HCT116 (cell line): ENCODE measurements at regions not wholly inside any gene's neighbourhood (a gene's known extent, or its start where the extent isn't known, plus 50 kb on each side); places are given as distances from the start of the nearest gene placed in this dataset.

Source experiments
- ATAC-seq: fragments of 200-7000 bp; cut with Tn5 transposase; 2 replicates; pipeline ENCODE4 v1.9.1; 2020; ENCODE audit warnings: mild to moderate bottlenecking, moderate library complexity
- BruUV-seq: library from RNA; stranded (reverse); fragments of 400-500 nt; replicated peaks from 2 replicates; lab custom pipeline; 2021; lab: Mats Ljungman, UMichigan
- CTCF ChIA-PET: fragments of 300-600 bp; sonication (Branson Sonifier 250); formaldehyde crosslinking; loops from one replicate; lab custom pipeline; 2021; ENCODE audit warnings: antibody characterized with exemption; lab: Charles Lee
- POLR2A ChIA-PET: fragments of 300-600, 350-600 bp; sonication (Branson Sonifier 250); formaldehyde crosslinking; loops from one replicate; lab custom pipeline; 2021; ENCODE audit warnings: antibody characterized with exemption; lab: Charles Lee
- RAD21 ChIA-PET, 2 experiments: fragments of 300-600 bp; sonication (Branson Sonifier 250); formaldehyde crosslinking; loops; one replicate each; lab custom pipeline; 2023; ENCODE audit warnings: low total read pairs in 2 of 2; ENCODE audit not compliant: uncharacterized antibody in 2 of 2, unreplicated experiment in 2 of 2, low non-redundant PET in 1 of 2; lab: Charles Lee
- DNase-seq: peaks from one replicate; pipeline ENCODE4 v3.0.0-alpha.2; 2010; ENCODE audit warnings: low read depth, low spot score
- H2AFZ ChIP-seq: fragments of 200-600 bp; shearing (Covaris generic), sonication (generic); 2 replicates; pipeline ENCODE4 v1.6.1; 2017; ENCODE audit warnings: low read depth, mixed run types, mixed read lengths, antibody characterized with exemption, low read length; ENCODE audit not compliant: poor library complexity, severe bottlenecking
- H3K27ac ChIP-seq: 2 replicates; pipeline ENCODE4 v1.5.1; 2012; ENCODE audit warnings: low read depth, low read length
- H3K27me3 ChIP-seq: fragments of 200-600 bp; sonication (generic); 2 replicates; pipeline ENCODE4 v1.6.1; 2016; ENCODE audit warnings: mixed run types, low read length, mixed read lengths; ENCODE audit not compliant: insufficient read depth
- H3K36me3 ChIP-seq, 2 experiments: fragments of 200-500 bp in 1 of 2; fragments of 200-600 bp in 1 of 2; sonication (Bioruptor generic) in 1 of 2; sonication (generic) in 1 of 2; 2 replicates each; pipeline versions ENCODE4 v1.5.1 to v1.6.1; 2014 to 2016; ENCODE audit warnings: low read length in 2 of 2, inconsistent platforms in 1 of 2, mixed read lengths in 1 of 2, mixed run types in 1 of 2; ENCODE audit not compliant: insufficient read depth in 2 of 2, control insufficient read depth in 1 of 2
- H3K4me1 ChIP-seq, 2 experiments: fragments of 200-600 bp in 1 of 2; sonication (generic) in 1 of 2; 2 replicates each; pipeline versions ENCODE4 v1.5.1 to v1.6.1; 2012 to 2017; ENCODE audit warnings: low read length in 2 of 2, inconsistent platforms in 1 of 2, mild to moderate bottlenecking in 1 of 2, mixed read lengths in 1 of 2, mixed run types in 1 of 2, moderate library complexity in 1 of 2; ENCODE audit not compliant: insufficient read depth in 2 of 2, control insufficient read depth in 1 of 2
- H3K4me2 ChIP-seq: fragments of 200-600 bp; sonication (generic); 2 replicates; pipeline ENCODE4 v1.6.1; 2017; ENCODE audit warnings: mixed run types, low read length, mixed read lengths
- H3K4me3 ChIP-seq, 2 experiments: fragments of 200-600 bp in 1 of 2; sonication (generic) in 1 of 2; replicated peaks in 1 of 2; 2 replicates each; pipeline ENCODE4 v1.5.1; 2011 to 2016; ENCODE audit warnings: low read length in 2 of 2, control low read depth in 1 of 2, low read depth in 1 of 2, mild to moderate bottlenecking in 1 of 2, mixed read lengths in 1 of 2, mixed run types in 1 of 2
- H3K79me2 ChIP-seq: fragments of 200-600 bp; sonication (generic); 2 replicates; pipeline ENCODE4 v1.6.1; 2017; ENCODE audit warnings: mild to moderate bottlenecking, mixed run types, low read length, moderate library complexity, mixed read lengths; ENCODE audit not compliant: insufficient read depth
- H3K9ac ChIP-seq: fragments of 200-600 bp; sonication (generic); 2 replicates; pipeline ENCODE4 v1.6.1; 2016; ENCODE audit warnings: low read length, mixed read lengths
- H3K9me2 ChIP-seq: fragments of 200-600 bp; sonication (generic), shearing (Covaris generic); 2 replicates; pipeline ENCODE4 v1.6.1; 2017; ENCODE audit warnings: mixed run types, mild to moderate bottlenecking, moderate library complexity; ENCODE audit not compliant: insufficient read depth
- H3K9me3 ChIP-seq, 2 experiments: fragments of 200-500 bp in 1 of 2; fragments of 200-600 bp in 1 of 2; sonication (Bioruptor generic) in 1 of 2; sonication (generic) in 1 of 2; 2 replicates each; pipeline ENCODE4 v1.6.1; 2014 to 2017; ENCODE audit warnings: low read length in 2 of 2, mixed read lengths in 2 of 2, inconsistent platforms in 1 of 2, low read depth in 1 of 2, mild to moderate bottlenecking in 1 of 2, mixed run types in 1 of 2, moderate library complexity in 1 of 2; ENCODE audit not compliant: control insufficient read depth in 1 of 2, insufficient read depth in 1 of 2
- H4K20me1 ChIP-seq: fragments of 200-600 bp; sonication (generic), shearing (Covaris generic); 2 replicates; pipeline ENCODE4 v1.6.1; 2017; ENCODE audit warnings: mixed run types, mild to moderate bottlenecking, moderate library complexity; ENCODE audit not compliant: insufficient read depth
- CEBPB ChIP-seq: IDR thresholded peaks from 2 replicates; pipeline ENCODE4 v1.6.1; 2012; ENCODE audit warnings: low read depth
- EGR1 ChIP-seq: IDR thresholded peaks from 2 replicates; pipeline ENCODE4 v1.6.1; 2012; ENCODE audit warnings: low read depth
- ELF1 ChIP-seq: IDR thresholded peaks from 2 replicates; pipeline ENCODE4 v1.6.1; 2012; ENCODE audit warnings: low read depth, borderline replicate concordance
- EZH2 ChIP-seq: fragments of 200-600 bp; sonication (generic); IDR thresholded peaks from 2 replicates; pipeline ENCODE4 v1.6.1; 2017; ENCODE audit warnings: antibody characterized with exemption, mixed run types
- EZH2phosphoT487 ChIP-seq: fragments of 200-600 bp; IDR thresholded peaks from 2 replicates; pipeline ENCODE4 v1.6.1; 2018; ENCODE audit warnings: antibody characterized with exemption, borderline replicate concordance
- FOSL1 ChIP-seq: IDR thresholded peaks from 2 replicates; pipeline ENCODE4 v1.6.1; 2012; ENCODE audit warnings: low read depth
- JUND ChIP-seq: IDR thresholded peaks from 2 replicates; pipeline ENCODE4 v1.6.1; 2012
- POLR2A ChIP-seq: IDR thresholded peaks from 2 replicates; pipeline ENCODE4 v1.7.0; 2011; ENCODE audit warnings: borderline replicate concordance; ENCODE audit not compliant: insufficient read depth, insufficient read length; ENCODE audit errors: extremely low read depth
- POLR2AphosphoS5 ChIP-seq: IDR thresholded peaks from 2 replicates; pipeline ENCODE4 v1.6.1; 2011; ENCODE audit warnings: mild to moderate bottlenecking, low read depth, low read length, moderate library complexity
- RAD21 ChIP-seq: IDR thresholded peaks from 2 replicates; pipeline ENCODE4 v1.6.1; 2012; ENCODE audit warnings: low read depth, mild to moderate bottlenecking
- SIN3A ChIP-seq: IDR thresholded peaks from 2 replicates; pipeline ENCODE4 v1.6.1; 2012; ENCODE audit warnings: low read depth
- SP1 ChIP-seq: IDR thresholded peaks from 2 replicates; pipeline ENCODE4 v1.6.1; 2012; ENCODE audit warnings: low read depth
- SRF ChIP-seq: IDR thresholded peaks from 2 replicates; pipeline ENCODE4 v1.6.1; 2012; ENCODE audit warnings: low read depth
- TCF7L2 ChIP-seq: IDR thresholded peaks from 2 replicates; pipeline ENCODE4 v1.7.0; 2011; ENCODE audit warnings: borderline replicate concordance, inconsistent platforms; ENCODE audit not compliant: insufficient read depth, insufficient read length; ENCODE audit errors: extremely low read depth
- ZFX ChIP-seq: fragments of 450-650 bp; IDR thresholded peaks from 2 replicates; pipeline ENCODE4 v1.6.1; 2017
- ZNF274 ChIP-seq: fragments of 200-500 bp; sonication (Bioruptor generic); IDR thresholded peaks from 2 replicates; pipeline ENCODE4 v1.6.1; 2014; ENCODE audit warnings: mild to moderate bottlenecking, low read depth, low read length, inconsistent platforms
- intact Hi-C: fragments of 100-400 bp; cut with micrococcal nuclease; formaldehyde crosslinking; loops from 2 replicates; pipeline ENCODE4 v1.10.0; 2022
- TF ChIP-seq, protein P1 (sequence below), 3 experiments: fragments of 200-600 bp in 1 of 3; sonication (generic) in 1 of 3; IDR thresholded peaks in 2 of 3; conservative IDR thresholded peaks in 1 of 3; 2 replicates each; pipeline ENCODE4 v1.5.1; 2012 to 2017; ENCODE audit warnings: low read depth in 2 of 3, low read length in 2 of 3, antibody characterized with exemption in 1 of 3, borderline replicate concordance in 1 of 3, control low read depth in 1 of 3, mild to moderate bottlenecking in 1 of 3, mixed read lengths in 1 of 3, mixed run types in 1 of 3, moderate library complexity in 1 of 3; ENCODE audit not compliant: insufficient read depth in 1 of 3
- TF ChIP-seq, protein P2 (sequence below): IDR thresholded peaks from 2 replicates; pipeline ENCODE4 v1.6.1; 2011; ENCODE audit warnings: mild to moderate bottlenecking, low read length, moderate library complexity; ENCODE audit not compliant: insufficient replicate concordance; ENCODE audit errors: extremely low read depth
- TF ChIP-seq, protein P3 (sequence below): IDR thresholded peaks from 2 replicates; pipeline ENCODE4 v1.6.1; 2012
- TF ChIP-seq, protein P4 (sequence below): IDR thresholded peaks from 2 replicates; pipeline ENCODE4 v1.6.1; 2012

DNA sequence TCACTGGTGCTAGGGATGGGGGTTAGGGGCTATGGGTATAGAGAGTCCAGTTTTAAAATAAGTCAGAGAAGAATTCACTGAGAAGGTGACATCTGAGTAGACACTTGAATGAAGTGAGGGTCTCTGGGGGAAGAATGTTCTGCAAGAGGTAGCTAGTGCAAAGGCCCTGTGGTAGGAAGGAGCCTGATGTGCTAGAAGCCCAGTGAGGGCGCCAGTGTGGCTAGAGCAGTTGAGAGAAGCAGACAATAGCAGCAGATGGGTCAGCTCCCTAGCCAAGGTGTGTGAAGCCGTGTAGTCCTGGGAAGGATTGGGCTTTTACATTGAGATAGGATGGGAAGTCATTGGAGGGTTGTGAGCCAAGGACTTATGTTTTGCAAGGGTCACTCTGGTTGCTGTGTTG is 105.8 kb upstream of the PELI1 start:
- H2AFZ ChIP-seq: no peak overlapping the region
- H3K79me2 ChIP-seq: no peaks in the 10 kb centered on the region
- H3K36me3 ChIP-seq: no peaks in the 10 kb centered on the region
- ChIA-PET POLR2A (no interaction called here), CTCF (no interaction called here)
- no peak overlapping the region for H3K4me2 ChIP-seq
- no peak overlapping the region for H3K9ac ChIP-seq
- no peaks in the 10 kb centered on the region for H3K9me2 ChIP-seq
- no peak overlapping the region for H3K4me3 ChIP-seq
- no peak overlapping the region for H3K27ac ChIP-seq
- BruUV-seq: no TSS peak
- DNase-seq: no peak
- TF ChIP-seq ZFX (no peak), RAD21 (no peak), JUND (no peak), FOSL1 (no peak), ELF1 (no peak), SP1 (no peak), EZH2phosphoT487 (no peak), TCF7L2 (no peak), EGR1 (no peak), SRF (no peak), EZH2 (no peak), POLR2AphosphoS5 (no peak), CEBPB (no peak), ZNF274 (no peak), POLR2A (no peak), SIN3A (no peak)
- TF ChIP-seq, protein P1, sequence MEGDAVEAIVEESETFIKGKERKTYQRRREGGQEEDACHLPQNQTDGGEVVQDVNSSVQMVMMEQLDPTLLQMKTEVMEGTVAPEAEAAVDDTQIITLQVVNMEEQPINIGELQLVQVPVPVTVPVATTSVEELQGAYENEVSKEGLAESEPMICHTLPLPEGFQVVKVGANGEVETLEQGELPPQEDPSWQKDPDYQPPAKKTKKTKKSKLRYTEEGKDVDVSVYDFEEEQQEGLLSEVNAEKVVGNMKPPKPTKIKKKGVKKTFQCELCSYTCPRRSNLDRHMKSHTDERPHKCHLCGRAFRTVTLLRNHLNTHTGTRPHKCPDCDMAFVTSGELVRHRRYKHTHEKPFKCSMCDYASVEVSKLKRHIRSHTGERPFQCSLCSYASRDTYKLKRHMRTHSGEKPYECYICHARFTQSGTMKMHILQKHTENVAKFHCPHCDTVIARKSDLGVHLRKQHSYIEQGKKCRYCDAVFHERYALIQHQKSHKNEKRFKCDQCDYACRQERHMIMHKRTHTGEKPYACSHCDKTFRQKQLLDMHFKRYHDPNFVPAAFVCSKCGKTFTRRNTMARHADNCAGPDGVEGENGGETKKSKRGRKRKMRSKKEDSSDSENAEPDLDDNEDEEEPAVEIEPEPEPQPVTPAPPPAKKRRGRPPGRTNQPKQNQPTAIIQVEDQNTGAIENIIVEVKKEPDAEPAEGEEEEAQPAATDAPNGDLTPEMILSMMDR (IDR thresholded peaks at IDR 0.05 in 2 of 3, conservative IDR thresholded peaks at IDR 0.05 in 1 of 3; ENCODE audit: borderline replicate concordance in 1 of 3, insufficient read depth in 1 of 3, low read depth in 2 of 3, low read length in 2 of 3): no peak
- TF ChIP-seq, protein P2, sequence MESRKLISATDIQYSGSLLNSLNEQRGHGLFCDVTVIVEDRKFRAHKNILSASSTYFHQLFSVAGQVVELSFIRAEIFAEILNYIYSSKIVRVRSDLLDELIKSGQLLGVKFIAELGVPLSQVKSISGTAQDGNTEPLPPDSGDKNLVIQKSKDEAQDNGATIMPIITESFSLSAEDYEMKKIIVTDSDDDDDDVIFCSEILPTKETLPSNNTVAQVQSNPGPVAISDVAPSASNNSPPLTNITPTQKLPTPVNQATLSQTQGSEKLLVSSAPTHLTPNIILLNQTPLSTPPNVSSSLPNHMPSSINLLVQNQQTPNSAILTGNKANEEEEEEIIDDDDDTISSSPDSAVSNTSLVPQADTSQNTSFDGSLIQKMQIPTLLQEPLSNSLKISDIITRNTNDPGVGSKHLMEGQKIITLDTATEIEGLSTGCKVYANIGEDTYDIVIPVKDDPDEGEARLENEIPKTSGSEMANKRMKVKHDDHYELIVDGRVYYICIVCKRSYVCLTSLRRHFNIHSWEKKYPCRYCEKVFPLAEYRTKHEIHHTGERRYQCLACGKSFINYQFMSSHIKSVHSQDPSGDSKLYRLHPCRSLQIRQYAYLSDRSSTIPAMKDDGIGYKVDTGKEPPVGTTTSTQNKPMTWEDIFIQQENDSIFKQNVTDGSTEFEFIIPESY: no peak
- TF ChIP-seq, protein P3, sequence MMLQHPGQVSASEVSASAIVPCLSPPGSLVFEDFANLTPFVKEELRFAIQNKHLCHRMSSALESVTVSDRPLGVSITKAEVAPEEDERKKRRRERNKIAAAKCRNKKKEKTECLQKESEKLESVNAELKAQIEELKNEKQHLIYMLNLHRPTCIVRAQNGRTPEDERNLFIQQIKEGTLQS: no peak
- TF ChIP-seq, protein P4, sequence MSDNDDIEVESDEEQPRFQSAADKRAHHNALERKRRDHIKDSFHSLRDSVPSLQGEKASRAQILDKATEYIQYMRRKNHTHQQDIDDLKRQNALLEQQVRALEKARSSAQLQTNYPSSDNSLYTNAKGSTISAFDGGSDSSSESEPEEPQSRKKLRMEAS: no peak
- TF ChIP-seq, all 23 proteins: peak for 0
- intact Hi-C loops: no loop called here
- Histone ChIP-seq H3K27me3 (peaks cover 14% of the 10 kb centered on the region; the same call in 1 of the 2 replicates), H3K9me3 (no peaks in the 10 kb centered on the region), H3K4me1 (no peaks in the 10 kb centered on the region), H4K20me1 (no peaks in the 10 kb centered on the region)
- ATAC-seq: no peak
- RAD21 ChIA-PET: no interaction called here
